ENCODE measurements at regions not wholly inside any gene's neighbourhood (a gene's known extent, or its start where the extent isn't known, plus 50 kb on each side); places are given as distances from the start of the nearest gene placed in this dataset.

DNA sequence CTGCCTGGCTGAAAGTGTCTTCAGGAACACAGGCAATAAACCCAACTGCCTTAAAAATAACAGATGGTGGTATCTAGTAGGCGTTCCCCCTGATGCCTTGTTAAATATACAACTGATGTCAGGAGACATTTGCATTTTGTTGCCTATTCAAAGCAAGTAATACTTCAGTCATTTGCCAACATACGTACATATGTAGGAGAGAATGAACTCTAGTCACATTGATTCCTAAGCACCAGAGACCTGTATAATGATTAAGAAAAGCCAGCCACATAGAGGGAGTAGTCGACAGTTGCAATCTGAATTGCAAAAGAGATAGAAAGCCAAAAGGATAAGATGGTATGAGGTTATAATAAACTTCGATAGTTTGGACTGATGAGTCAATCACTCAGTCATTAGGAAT lies 191.0 kb upstream of the EMCN start:
- no peaks in the 10 kb centered on the region for H3K36me3 ChIP-seq (ENCODE audit: insufficient read depth, insufficient read length, low read length)

DNA sequence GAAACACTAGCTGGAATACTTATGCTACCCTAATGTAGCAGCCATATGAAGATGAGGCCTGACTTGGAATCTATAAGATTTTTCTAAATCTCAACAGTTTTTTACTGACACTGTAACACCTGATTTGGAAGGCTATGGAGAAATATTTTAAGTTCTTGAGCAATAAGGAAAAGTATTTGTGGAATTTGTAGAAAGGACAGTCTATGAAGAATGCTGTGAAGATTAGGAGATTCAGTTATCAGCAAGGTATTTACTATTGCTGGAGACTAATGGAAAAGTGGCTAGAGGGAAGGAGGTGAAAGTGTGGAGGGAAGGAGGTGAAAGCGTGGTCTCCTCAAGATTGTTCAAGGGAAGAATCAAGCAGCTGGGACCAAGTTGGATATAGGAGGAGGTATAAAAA lies 190.0 kb upstream of the EMCN start:
- Histone ChIP-seq H3K4me3 (ENCODE audit: insufficient read length, low read depth) (no peak overlapping the region), H3K9me3 (ENCODE audit: insufficient read depth, low read length) (no peaks in the 10 kb centered on the region), H3K9ac (ENCODE audit: insufficient read length, low read depth) (no peak overlapping the region), H3K4me1 (ENCODE audit: insufficient read depth, insufficient read length) (no peaks in the 10 kb centered on the region), H3K27me3 (ENCODE audit: insufficient read depth, insufficient read length) (no peaks in the 10 kb centered on the region), H3K36me3 (ENCODE audit: insufficient read depth, insufficient read length, low read length) (no peaks in the 10 kb centered on the region)
- TF ChIP-seq ZNF274 (IDR thresholded peaks at IDR 0.05; ENCODE audit: low read depth, low read length) (no peak), SUZ12 (IDR thresholded peaks at IDR 0.05; ENCODE audit: extremely low read depth, insufficient read depth, insufficient read length) (no peak), YY1 (IDR thresholded peaks at IDR 0.05; ENCODE audit: insufficient read depth, insufficient read length) (no peak)
- DNase-seq (ENCODE audit: low read depth, low spot score), result no peak

More for the DNA sequence above, 191.0 kb upstream of the EMCN start:
- no peak for DNase-seq (ENCODE audit: low read depth, low spot score)
- no peaks in the 10 kb centered on the region for H3K27me3 ChIP-seq (ENCODE audit: insufficient read depth, insufficient read length)
- no peak overlapping the region for H3K9ac ChIP-seq (ENCODE audit: insufficient read length, low read depth)
- no peaks in the 10 kb centered on the region for H3K9me3 ChIP-seq (ENCODE audit: insufficient read depth, low read length)
- no peaks in the 10 kb centered on the region for H3K4me1 ChIP-seq (ENCODE audit: insufficient read depth, insufficient read length)
- TF ChIP-seq SUZ12 (IDR thresholded peaks at IDR 0.05; ENCODE audit: extremely low read depth, insufficient read depth, insufficient read length) (no peak), ZNF274 (IDR thresholded peaks at IDR 0.05; ENCODE audit: low read depth, low read length) (no peak), YY1 (IDR thresholded peaks at IDR 0.05; ENCODE audit: insufficient read depth, insufficient read length) (no peak)
- no peak overlapping the region for H3K4me3 ChIP-seq (ENCODE audit: insufficient read length, low read depth)

DNA sequence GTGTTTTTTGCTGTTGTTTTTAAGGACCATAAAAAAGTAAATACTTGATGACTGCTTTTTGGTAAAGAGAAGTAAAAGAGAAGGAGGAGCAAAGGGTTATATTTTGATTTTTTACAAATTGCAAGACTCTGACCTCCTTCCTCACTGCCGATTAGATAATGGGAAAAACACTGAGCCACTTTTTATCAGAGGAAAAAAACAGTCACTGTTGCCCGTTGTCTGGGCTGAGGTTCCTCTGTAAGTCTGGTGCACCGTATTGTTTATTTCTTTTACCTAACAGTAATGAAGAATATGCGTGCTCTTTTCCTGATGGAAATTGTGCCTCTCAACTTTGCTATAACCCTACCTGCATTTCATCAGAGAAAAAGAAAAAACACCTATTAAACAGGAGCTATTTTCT lies 178.7 kb upstream of the EMCN start:
- Histone ChIP-seq H3K27me3 (ENCODE audit: insufficient read depth, insufficient read length) (no peaks in the 10 kb centered on the region), H3K4me3 (ENCODE audit: insufficient read length, low read depth) (no peak overlapping the region), H3K9me3 (ENCODE audit: insufficient read depth, low read length) (no peaks in the 10 kb centered on the region), H3K4me1 (ENCODE audit: insufficient read depth, insufficient read length) (no peaks in the 10 kb centered on the region), H3K36me3 (ENCODE audit: insufficient read depth, insufficient read length, low read length) (no peaks in the 10 kb centered on the region), H3K9ac (ENCODE audit: insufficient read length, low read depth) (no peak overlapping the region)
- DNase-seq (ENCODE audit: low read depth, low spot score), result no peak
- TF ChIP-seq ZNF274 (IDR thresholded peaks at IDR 0.05; ENCODE audit: low read depth, low read length) (no peak), YY1 (IDR thresholded peaks at IDR 0.05; ENCODE audit: insufficient read depth, insufficient read length) (no peak), SUZ12 (IDR thresholded peaks at IDR 0.05; ENCODE audit: extremely low read depth, insufficient read depth, insufficient read length) (no peak)

DNA sequence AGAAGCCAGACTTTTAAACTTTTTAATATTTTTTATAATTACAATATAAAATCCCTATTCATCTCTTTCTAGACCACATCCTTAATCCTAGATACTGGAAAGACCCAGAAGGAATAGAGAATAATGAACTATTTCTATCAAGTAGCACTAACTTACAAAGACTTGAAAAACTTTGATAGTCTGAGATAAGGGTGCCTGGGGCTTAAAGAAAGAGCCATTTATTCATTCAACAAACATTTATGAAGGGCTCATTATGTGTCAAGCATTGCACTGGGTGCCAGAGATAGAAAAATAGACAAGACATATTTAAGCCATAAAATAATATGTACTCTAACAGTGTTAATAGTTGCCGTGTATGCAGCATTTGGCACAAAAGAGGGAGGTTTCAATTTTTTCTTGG lies 178.0 kb upstream of the EMCN start:
- no peak overlapping the region for H3K4me3 ChIP-seq (ENCODE audit: insufficient read length, low read depth)
- TF ChIP-seq SUZ12 (IDR thresholded peaks at IDR 0.05; ENCODE audit: extremely low read depth, insufficient read depth, insufficient read length), result no peak
- TF ChIP-seq YY1 (IDR thresholded peaks at IDR 0.05; ENCODE audit: insufficient read depth, insufficient read length), result no peak
- TF ChIP-seq ZNF274 (IDR thresholded peaks at IDR 0.05; ENCODE audit: low read depth, low read length), result no peak
- H3K27me3 ChIP-seq (ENCODE audit: insufficient read depth, insufficient read length), result no peaks in the 10 kb centered on the region
- H3K36me3 ChIP-seq (ENCODE audit: insufficient read depth, insufficient read length, low read length), result no peaks in the 10 kb centered on the region
- DNase-seq (ENCODE audit: low read depth, low spot score), result no peak
- H3K4me1 ChIP-seq (ENCODE audit: insufficient read depth, insufficient read length), result no peaks in the 10 kb centered on the region
- no peaks in the 10 kb centered on the region for H3K9me3 ChIP-seq (ENCODE audit: insufficient read depth, low read length)
- H3K9ac ChIP-seq (ENCODE audit: insufficient read length, low read depth), result no peak overlapping the region

DNA sequence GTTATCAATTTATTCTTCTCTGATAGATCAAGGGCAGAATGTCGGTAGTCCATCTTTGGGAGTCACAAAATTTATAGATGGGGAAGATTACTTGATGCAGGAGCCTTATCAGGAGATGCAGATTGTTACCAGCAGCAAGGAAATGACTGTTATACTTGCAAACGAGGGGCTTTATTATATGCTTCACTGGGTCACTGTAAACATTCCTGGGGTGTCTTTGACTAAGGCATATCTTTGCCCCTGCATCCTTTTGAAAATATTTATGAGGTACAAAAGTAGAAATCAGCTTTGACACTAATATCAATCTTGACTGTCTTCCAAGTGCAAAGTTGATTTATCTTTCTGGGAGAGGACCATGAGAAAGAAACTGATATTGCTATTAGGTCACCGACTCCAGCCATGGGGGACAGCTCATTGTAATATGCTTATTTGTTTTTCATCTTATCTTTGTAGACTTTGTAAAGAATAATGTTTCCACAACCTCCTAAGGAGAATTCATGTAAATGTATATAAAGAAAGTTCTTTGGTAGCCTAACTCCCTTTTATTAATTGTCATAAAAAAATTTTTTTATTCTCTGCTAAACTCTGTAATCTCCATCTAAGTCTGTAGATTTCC lies 177.3 kb upstream of the EMCN start:
- H3K4me3 ChIP-seq (ENCODE audit: insufficient read length, low read depth), result no peak overlapping the region
- H3K4me1 ChIP-seq (ENCODE audit: insufficient read depth, insufficient read length), result no peaks in the 10 kb centered on the region
- no peak for TF ChIP-seq ZNF274 (IDR thresholded peaks at IDR 0.05; ENCODE audit: low read depth, low read length)
- TF ChIP-seq SUZ12 (IDR thresholded peaks at IDR 0.05; ENCODE audit: extremely low read depth, insufficient read depth, insufficient read length), result no peak
- TF ChIP-seq YY1 (IDR thresholded peaks at IDR 0.05; ENCODE audit: insufficient read depth, insufficient read length), result no peak

DNA sequence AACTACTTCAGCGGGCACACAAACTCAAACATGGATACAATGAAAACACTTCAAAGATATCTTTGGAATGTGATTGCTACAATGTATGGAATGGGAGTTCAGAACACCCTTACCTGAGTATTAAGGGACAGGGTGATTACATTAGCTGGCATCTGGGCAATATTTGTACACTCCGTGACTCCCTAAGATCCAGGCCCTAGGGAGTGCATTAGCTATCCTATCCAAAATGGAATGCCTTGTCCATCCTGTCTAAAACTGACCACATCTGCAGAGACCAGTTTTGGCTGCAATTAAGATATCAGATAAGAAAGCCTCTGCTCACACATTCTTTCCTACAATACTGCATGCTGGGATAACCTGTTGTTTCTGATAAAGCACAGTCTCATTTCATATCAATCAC lies 176.6 kb upstream of the EMCN start:
- no peaks in the 10 kb centered on the region for H3K4me1 ChIP-seq (ENCODE audit: insufficient read depth, insufficient read length)
- H3K36me3 ChIP-seq (ENCODE audit: insufficient read depth, insufficient read length, low read length), result no peaks in the 10 kb centered on the region
- H3K27me3 ChIP-seq (ENCODE audit: insufficient read depth, insufficient read length), result no peaks in the 10 kb centered on the region
- TF ChIP-seq SUZ12 (IDR thresholded peaks at IDR 0.05; ENCODE audit: extremely low read depth, insufficient read depth, insufficient read length) (no peak), YY1 (IDR thresholded peaks at IDR 0.05; ENCODE audit: insufficient read depth, insufficient read length) (no peak), ZNF274 (IDR thresholded peaks at IDR 0.05; ENCODE audit: low read depth, low read length) (no peak)
- no peaks in the 10 kb centered on the region for H3K9me3 ChIP-seq (ENCODE audit: insufficient read depth, low read length)
- DNase-seq (ENCODE audit: low read depth, low spot score), result no peak
- H3K4me3 ChIP-seq (ENCODE audit: insufficient read length, low read depth), result no peak overlapping the region
- H3K9ac ChIP-seq (ENCODE audit: insufficient read length, low read depth), result no peak overlapping the region

More for the DNA sequence above, 177.3 kb upstream of the EMCN start:
- H3K27me3 ChIP-seq (ENCODE audit: insufficient read depth, insufficient read length), result no peaks in the 10 kb centered on the region
- no peak for DNase-seq (ENCODE audit: low read depth, low spot score)
- H3K36me3 ChIP-seq (ENCODE audit: insufficient read depth, insufficient read length, low read length), result no peaks in the 10 kb centered on the region
- H3K9ac ChIP-seq (ENCODE audit: insufficient read length, low read depth), result no peak overlapping the region
- H3K9me3 ChIP-seq (ENCODE audit: insufficient read depth, low read length), result no peaks in the 10 kb centered on the region

DNA sequence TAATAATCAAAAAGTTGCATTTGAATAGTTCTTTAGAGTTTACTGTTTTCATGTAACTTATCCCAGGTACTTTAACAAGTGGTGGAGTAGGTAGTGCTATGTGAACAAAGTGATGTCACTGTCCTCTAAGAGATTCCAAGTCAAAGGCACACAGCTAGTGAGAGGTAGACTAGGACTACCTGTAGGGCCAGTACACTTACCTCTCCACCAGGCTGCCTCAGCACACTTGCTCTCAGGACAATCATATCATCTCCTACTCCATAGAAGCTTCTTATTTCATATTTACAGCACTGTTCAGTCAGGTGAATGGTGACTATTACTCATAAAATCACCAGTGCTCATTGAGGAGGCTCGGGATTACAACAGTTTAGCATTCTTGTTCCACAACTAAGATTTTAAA lies 173.0 kb upstream of the EMCN start:
- Histone ChIP-seq H3K9ac (ENCODE audit: insufficient read length, low read depth) (no peak overlapping the region), H3K9me3 (ENCODE audit: insufficient read depth, low read length) (no peaks in the 10 kb centered on the region), H3K4me1 (ENCODE audit: insufficient read depth, insufficient read length) (no peaks in the 10 kb centered on the region), H3K4me3 (ENCODE audit: insufficient read length, low read depth) (no peak overlapping the region), H3K36me3 (ENCODE audit: insufficient read depth, insufficient read length, low read length) (no peaks in the 10 kb centered on the region), H3K27me3 (ENCODE audit: insufficient read depth, insufficient read length) (no peaks in the 10 kb centered on the region)
- TF ChIP-seq YY1 (IDR thresholded peaks at IDR 0.05; ENCODE audit: insufficient read depth, insufficient read length) (no peak), SUZ12 (IDR thresholded peaks at IDR 0.05; ENCODE audit: extremely low read depth, insufficient read depth, insufficient read length) (no peak)
- DNase-seq (ENCODE audit: low read depth, low spot score), result no peak

Measured in NT2/D1 (cell line).